ENCODE measurements at regions not wholly inside any gene's neighbourhood (a gene's known extent, or its start where the extent isn't known, plus 50 kb on each side); places are given as distances from the start of the nearest gene placed in this dataset.

DNA sequence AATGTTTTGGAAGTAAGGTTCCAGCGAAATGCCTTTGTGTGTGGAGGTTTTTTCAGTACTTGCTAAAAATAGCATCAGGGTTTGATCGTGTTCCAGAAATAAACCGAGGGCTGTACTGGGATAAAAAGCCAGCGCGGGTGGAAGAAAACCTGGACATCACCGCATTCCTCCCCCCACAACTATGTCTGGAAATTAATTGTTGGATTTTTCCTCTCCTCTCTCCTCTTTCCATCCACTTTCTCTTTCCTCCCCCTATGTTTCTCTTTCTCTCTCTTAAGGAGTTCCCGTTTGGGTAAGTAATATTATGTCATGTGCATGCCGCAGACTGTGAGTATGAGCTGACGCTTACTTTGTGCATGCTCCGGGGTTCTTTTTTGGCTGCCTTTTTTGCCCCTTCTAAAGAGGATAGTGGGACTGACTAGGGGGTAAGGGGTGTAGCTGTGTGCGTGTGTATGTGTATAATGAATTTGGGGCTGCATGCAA is 104.2 kb upstream of the HSD17B12 start:
- TF ChIP-seq, protein P1, sequence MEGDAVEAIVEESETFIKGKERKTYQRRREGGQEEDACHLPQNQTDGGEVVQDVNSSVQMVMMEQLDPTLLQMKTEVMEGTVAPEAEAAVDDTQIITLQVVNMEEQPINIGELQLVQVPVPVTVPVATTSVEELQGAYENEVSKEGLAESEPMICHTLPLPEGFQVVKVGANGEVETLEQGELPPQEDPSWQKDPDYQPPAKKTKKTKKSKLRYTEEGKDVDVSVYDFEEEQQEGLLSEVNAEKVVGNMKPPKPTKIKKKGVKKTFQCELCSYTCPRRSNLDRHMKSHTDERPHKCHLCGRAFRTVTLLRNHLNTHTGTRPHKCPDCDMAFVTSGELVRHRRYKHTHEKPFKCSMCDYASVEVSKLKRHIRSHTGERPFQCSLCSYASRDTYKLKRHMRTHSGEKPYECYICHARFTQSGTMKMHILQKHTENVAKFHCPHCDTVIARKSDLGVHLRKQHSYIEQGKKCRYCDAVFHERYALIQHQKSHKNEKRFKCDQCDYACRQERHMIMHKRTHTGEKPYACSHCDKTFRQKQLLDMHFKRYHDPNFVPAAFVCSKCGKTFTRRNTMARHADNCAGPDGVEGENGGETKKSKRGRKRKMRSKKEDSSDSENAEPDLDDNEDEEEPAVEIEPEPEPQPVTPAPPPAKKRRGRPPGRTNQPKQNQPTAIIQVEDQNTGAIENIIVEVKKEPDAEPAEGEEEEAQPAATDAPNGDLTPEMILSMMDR (IDR thresholded peaks at IDR 0.05): no peak
- no peak for TF ChIP-seq POLR2AphosphoS5 (IDR thresholded peaks at IDR 0.05; ENCODE audit: insufficient read depth in 1 of 2, low read depth in 1 of 2)

Measured in vagina (tissue), 2 donors.